ENCODE measurements at regions not wholly inside any gene's neighbourhood (a gene's known extent, or its start where the extent isn't known, plus 50 kb on each side); places are given as distances from the start of the nearest gene placed in this dataset.

DNA sequence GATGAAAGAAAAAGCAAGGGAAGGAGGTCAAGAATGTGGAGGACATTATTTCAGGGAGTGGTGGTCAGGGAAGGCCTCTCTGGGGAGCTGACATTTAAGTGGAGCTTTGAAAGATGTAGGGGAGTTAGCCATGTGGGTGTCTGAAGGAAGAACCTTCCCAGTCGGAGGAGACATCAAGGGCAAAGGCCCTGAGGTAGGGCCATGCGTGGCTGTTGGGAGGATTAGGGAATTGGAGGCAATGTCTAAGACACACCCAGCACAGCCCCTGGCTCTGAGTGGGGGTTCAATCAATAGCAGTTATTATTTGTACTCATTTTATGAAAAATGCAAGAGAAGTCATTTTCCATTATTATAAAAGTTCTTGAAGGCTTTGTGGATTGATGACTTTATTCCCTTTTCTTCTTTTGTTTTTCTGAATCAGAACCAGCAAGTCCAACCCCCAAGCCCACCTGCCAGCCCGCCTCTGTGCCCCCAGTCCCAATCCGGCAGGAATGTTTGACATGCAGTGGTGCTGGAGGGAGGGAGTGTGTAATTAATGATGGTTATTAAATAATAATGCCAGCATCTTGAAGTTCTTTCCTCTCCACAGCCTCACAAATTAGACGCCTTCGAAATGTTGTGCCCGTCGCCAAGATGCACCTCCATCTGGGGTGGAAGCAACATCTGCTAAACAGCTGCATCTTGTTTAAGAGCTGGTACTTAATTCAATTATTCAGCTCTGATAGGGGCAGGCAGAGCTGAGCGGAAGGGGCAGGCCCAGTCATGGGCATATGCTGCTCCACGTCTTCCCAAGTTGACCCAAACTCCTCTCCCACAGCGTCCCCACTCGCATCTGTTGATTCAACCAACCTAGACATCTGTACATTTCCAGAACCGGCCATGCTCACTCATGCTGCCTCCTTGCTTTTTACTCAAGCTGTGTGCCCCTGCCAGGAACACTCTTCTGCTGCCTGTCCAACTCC is 81.3 kb upstream of the SIRPA start:
- ATAC-seq (ENCODE audit: insufficient read depth, low FRiP score), result no peak
- Histone ChIP-seq H3K4me1 (ENCODE audit: control insufficient read depth in 5 of 5, insufficient read depth in 5 of 5, low read length in 5 of 5) (peaks cover 0 to 19% (median 6%) of the 10 kb centered on the region in 5 donors), H3K36me3 (ENCODE audit: control insufficient read depth in 4 of 4, insufficient read depth in 4 of 4, low read length in 4 of 4) (no peaks in the 10 kb centered on the region), H3K9ac (ENCODE audit: insufficient read depth in 1 of 2, low read length in 2 of 2) (no peak overlapping the region), H3K4me3 (no peak overlapping the region), H3K27ac (ENCODE audit: low read depth in 1 of 2, low read length in 1 of 2) (peak overlapping the region; percentile 10 to 26), H3K9me3 (ENCODE audit: control insufficient read depth in 4 of 4, insufficient read depth in 3 of 4, low read length in 3 of 4) (no peaks in the 10 kb centered on the region), H3K27me3 (ENCODE audit: control insufficient read depth in 3 of 3, insufficient read depth in 3 of 3, low read length in 2 of 3) (peaks cover 0 to 10% (median 2%) of the 10 kb centered on the region in 3 donors)
- 90 to 93% methylated on average over 13 of the region's 13 CpGs for WGBS, 2 donors
- TF ChIP-seq, protein P1, sequence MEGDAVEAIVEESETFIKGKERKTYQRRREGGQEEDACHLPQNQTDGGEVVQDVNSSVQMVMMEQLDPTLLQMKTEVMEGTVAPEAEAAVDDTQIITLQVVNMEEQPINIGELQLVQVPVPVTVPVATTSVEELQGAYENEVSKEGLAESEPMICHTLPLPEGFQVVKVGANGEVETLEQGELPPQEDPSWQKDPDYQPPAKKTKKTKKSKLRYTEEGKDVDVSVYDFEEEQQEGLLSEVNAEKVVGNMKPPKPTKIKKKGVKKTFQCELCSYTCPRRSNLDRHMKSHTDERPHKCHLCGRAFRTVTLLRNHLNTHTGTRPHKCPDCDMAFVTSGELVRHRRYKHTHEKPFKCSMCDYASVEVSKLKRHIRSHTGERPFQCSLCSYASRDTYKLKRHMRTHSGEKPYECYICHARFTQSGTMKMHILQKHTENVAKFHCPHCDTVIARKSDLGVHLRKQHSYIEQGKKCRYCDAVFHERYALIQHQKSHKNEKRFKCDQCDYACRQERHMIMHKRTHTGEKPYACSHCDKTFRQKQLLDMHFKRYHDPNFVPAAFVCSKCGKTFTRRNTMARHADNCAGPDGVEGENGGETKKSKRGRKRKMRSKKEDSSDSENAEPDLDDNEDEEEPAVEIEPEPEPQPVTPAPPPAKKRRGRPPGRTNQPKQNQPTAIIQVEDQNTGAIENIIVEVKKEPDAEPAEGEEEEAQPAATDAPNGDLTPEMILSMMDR (IDR thresholded peaks at IDR 0.05; ENCODE audit: control extremely low read depth, extremely low read depth), result no peak
- DNase-seq, result peak in 1 of 3 donors; percentile 17

DNA sequence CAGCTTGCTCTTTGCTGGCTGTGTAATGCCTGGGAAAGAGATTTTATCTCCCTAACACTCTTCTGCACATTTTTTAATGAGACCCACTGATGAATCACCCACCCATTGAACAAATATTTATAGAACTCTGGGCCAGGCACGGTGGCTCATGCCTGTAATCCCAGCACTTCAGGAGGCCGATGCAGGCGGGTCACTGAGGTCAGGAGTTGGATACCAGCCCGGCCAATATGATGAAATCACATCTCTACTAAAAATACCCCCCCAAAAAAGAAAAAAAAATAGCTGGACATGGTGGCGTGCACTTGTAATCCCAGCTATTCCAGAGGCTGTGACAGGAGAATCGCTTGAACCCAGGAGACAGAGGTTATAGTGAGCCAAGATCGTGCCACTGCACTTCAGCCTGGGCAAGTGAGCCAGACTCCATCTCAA is 82.1 kb upstream of the SIRPA start:
- Histone ChIP-seq H3K4me1 (ENCODE audit: control insufficient read depth in 5 of 5, insufficient read depth in 5 of 5, low read length in 5 of 5) (peaks cover 0 to 19% (median 6%) of the 10 kb centered on the region in 5 donors), H3K9me3 (ENCODE audit: control insufficient read depth in 4 of 4, insufficient read depth in 3 of 4, low read length in 3 of 4) (no peaks in the 10 kb centered on the region), H3K27me3 (ENCODE audit: control insufficient read depth in 3 of 3, insufficient read depth in 3 of 3, low read length in 2 of 3) (peaks cover 0 to 2% (median 1%) of the 10 kb centered on the region in 3 donors), H3K9ac (ENCODE audit: insufficient read depth in 1 of 2, low read length in 2 of 2) (no peak overlapping the region), H3K36me3 (ENCODE audit: control insufficient read depth in 4 of 4, insufficient read depth in 4 of 4, low read length in 4 of 4) (no peaks in the 10 kb centered on the region), H3K4me3 (no peak overlapping the region), H3K27ac (ENCODE audit: low read depth in 1 of 2, low read length in 1 of 2) (peak overlapping the region in 1 of 2 donors; percentile 38)
- no peak for DNase-seq
- TF ChIP-seq, protein P1 (IDR thresholded peaks at IDR 0.05; ENCODE audit: control extremely low read depth, extremely low read depth), result no peak
- 34 to 51% methylated on average over 7 of the region's 7 CpGs for WGBS, 2 donors
- ATAC-seq (ENCODE audit: insufficient read depth, low FRiP score), result peak; percentile 12

DNA sequence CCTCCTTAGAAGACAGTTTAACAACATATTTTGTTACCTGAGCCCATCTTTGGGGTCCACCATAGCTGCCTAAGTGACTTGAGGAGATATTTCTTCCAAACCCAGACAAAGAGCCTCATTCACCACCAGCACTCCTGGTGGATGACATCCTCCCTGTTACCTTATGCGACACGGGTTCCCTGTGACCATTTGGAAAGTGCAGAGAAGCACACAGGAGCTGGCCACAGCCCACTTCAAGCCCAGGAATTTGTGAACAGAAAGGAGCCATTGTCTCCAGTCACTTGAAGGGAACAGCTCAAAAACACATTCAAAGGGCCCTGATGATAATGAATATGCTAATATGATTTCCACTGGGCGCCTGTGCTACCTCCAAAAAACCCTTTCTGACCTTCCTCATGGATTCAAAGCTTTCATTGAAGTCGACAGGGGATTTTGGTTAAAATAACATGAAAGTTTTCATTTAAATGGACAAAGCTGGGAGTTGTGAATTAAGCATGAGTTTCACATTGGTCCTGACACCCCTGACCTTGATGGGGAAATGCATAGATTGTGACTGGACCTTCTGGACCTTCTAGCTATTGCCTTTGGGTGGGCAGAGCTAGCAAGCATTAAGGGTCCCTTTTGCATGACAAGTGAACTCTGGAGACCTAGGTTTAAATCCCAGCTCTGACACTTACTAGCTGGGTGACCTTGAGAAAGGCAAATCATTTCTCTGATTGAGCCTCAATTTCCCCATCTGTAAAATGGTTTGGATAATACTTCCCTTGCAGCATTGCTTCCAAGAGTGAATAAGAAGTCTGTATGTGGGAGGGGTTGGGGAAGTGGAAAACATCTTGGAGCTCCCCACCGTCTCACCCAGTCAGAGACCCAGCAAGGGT is 83.3 kb upstream of the SIRPA start:
- no peak for ATAC-seq (ENCODE audit: insufficient read depth, low FRiP score)
- Histone ChIP-seq H3K9me3 (ENCODE audit: control insufficient read depth in 4 of 4, insufficient read depth in 3 of 4, low read length in 3 of 4) (no peaks in the 10 kb centered on the region), H3K27ac (ENCODE audit: low read depth in 1 of 2, low read length in 1 of 2) (peak overlapping the region; percentile 38), H3K36me3 (ENCODE audit: control insufficient read depth in 4 of 4, insufficient read depth in 4 of 4, low read length in 4 of 4) (no peaks in the 10 kb centered on the region), H3K9ac (ENCODE audit: insufficient read depth in 1 of 2, low read length in 2 of 2) (no peak overlapping the region), H3K4me3 (no peak overlapping the region), H3K27me3 (ENCODE audit: control insufficient read depth in 3 of 3, insufficient read depth in 3 of 3, low read length in 2 of 3) (peaks cover 0 to 2% (median 2%) of the 10 kb centered on the region in 3 donors), H3K4me1 (ENCODE audit: control insufficient read depth in 5 of 5, insufficient read depth in 5 of 5, low read length in 5 of 5) (peaks cover 0 to 11% (median 6%) of the 10 kb centered on the region in 5 donors)
- 58 to 59% methylated on average over 5 of the region's 5 CpGs for WGBS, 2 donors
- DNase-seq, result peak; percentile 30 to 48 (median 42)
- TF ChIP-seq, protein P1 (IDR thresholded peaks at IDR 0.05; ENCODE audit: control extremely low read depth, extremely low read depth), result no peak
